ENCODE measurements at regions not wholly inside any gene's neighbourhood (a gene's known extent, or its start where the extent isn't known, plus 50 kb on each side); places are given as distances from the start of the nearest gene placed in this dataset.

DNA sequence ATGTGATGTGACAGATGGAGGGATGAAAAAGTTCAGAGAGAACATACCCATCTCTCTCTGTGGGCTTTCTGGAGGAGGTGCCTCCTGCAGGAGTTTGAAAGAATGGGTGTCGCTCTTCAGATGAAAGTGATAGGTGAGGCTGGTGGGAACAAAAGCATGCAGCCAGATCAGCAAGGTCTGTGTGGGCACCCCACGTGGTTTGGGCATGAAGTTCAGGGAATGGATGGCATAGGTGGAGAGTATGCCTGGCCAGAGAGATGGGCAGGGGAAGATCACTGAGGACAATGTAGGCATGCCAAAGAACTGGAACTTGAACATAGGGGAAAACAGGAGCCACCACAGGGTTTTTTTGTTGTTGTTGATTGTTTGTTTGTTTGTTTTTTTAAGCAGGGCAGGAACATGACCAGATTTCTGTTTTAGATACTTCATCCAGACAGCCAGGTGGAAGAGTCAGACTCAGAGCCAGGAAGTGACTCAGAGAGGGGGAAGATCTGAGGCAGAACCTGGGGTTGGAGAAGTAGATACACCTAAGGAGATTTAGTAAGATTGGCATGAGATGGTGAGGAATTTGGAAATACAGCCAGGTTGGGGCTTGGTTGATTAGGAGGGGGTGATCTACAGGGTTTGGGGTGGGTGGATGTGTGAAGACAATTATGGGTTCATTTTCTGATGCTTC lies 64.8 kb upstream of the CLSTN2 start:
- DNase-seq (ENCODE audit: low spot score): no peak

DNA sequence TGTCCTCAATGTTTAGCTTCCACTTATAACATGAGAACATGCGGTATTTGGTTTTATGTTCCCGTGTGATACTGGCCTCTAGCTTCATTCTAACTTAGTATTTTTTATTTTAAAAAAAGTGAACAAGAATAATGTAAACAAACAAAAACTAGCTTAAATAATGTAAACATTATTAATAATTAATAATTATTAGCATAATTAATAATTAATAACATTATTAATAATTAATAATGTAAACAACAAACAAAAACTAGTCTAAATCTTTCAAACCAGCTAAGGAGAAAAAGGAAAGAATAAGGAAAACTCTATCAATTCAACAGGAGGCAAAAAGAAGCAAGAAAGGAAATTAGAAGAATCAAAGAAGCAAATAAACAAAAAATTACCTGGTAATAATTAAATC lies 66.2 kb upstream of the CLSTN2 start:
- DNase-seq (ENCODE audit: low spot score): no peak

- no peak for DNase-seq (ENCODE audit: low spot score)
Observed at GRCh38 chr3:139848660-139849059, 86.3 kb upstream of the CLSTN2 start.

- DNase-seq (ENCODE audit: low spot score): no peak
Observed at GRCh38 chr3:139846729-139847128, 88.3 kb upstream of the CLSTN2 start.

DNA sequence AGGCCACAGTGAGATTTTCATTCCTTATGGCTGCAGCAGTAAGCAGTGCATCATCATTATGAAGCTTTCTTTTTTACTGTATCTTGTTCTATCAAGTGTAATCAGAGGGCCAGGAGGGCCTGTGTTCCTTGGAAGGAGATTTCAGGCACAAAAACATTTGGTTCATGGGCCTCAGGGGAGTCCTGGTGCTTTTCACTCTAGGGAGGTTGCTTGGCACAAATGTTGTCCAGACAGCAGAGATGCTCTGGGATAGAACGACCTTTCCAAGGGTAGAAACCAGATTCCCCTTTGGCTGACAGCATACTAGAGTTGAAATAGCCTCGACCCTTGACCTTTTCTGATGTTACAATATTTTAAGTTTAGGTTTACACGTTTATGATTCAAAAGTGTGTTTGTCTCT lies 95.3 kb upstream of the CLSTN2 start:
- DNase-seq (ENCODE audit: low spot score): no peak

GRCh38 chr3:139839014-139839413 lies 96.0 kb upstream of the CLSTN2 start:
- no peak for DNase-seq (ENCODE audit: low spot score)

DNA sequence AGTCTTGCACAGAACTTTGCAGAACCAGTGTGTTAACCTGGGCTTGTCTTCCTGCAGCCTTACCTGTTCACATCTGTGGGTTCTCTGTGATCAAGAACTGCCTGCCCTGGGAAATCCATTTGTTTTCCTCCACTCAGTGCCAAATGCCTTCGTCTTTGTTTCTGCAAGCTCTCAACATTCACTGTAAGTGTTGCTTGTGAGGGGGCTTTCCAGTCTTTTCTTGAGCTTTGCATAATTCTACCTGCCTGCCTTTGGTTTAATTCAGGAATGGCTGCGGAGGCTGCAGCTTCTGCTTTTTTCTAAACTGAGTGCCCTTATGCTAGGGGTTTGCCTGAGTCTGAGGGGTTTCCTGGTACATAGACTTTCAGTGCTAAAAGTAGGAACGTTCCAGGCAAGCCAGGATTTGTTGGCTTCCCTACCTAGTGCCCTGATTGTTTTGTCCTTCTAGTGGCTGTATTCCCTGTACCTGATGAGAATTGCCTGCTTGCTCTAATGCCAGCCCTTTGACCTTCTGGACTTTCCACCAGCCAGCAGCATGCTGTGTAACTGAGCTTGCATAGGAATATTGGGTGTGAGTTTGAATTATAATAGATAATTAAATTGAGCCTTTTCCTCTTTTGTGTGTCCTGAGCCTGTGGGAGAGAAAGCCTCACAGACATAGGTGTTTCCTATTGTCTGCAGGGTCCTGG lies 96.6 kb upstream of the CLSTN2 start:
- no peak for DNase-seq (ENCODE audit: low spot score)

GRCh38 chr3:139836698-139837464 lies 98.1 kb upstream of the CLSTN2 start:
- no peak for DNase-seq (ENCODE audit: low spot score)

DNA sequence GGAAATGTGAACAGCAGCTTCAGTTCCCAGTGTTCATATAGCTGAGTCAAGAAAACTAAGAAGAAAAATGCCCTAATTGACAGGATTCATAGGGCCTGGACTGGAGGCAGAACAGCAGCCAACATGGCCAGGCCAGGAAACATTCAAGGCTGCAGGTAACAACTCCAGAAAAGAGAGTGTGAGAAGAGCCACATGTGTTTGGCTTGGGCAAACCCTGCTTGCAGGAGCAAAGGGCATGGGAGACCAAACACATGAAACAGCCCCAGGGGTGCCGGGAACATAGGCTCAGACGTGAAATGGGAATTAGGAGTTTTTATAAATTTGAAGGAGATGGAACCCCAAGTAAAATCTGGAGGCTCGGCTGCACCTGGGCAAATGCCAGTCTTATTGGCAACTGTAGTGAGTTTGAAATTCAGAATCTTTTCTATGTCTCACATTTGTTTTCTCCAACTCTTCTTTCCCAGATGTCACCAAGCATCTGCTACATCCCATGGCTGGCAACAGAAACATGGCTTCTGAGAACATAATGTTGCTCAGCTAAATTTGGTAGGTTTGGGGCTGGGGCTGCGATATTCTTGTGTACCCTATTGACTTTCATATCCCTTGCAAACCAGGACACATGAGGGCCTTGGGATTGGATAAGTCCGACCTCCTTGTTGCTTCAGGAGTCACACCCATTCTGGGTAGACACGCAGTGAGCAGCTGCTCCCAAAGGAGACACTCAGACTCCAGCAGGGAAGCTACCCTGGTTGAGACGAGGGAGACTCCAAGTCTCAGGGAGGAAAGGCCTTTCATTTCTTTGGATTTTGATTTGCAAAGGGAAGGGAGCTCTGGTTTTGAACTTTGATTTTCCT lies 98.9 kb upstream of the CLSTN2 start:
- no peak for DNase-seq (ENCODE audit: low spot score)

- DNase-seq (ENCODE audit: low spot score): no peak
Observed at GRCh38 chr3:139832998-139833397, 102.0 kb upstream of the CLSTN2 start.

DNA sequence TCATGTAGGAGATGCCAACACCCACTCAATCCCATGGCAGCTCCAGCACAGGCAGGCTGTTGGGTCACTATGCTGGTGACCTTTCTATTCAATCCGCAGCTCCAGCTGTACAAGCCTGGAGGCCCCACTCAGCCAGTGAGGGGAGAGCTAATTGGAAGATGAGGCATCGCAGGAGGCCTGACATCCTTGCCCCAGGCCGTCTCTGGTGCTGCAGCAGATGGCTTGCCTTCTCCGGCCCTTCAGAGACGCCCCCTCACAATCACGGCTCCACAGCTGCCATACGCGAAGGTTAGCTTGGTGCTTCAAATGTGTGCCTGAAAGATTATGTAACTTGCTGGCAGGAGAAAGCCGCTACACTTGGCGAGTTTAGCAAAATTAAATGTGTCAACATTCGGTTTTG lies 104.2 kb upstream of the CLSTN2 start:
- no peak for DNase-seq (ENCODE audit: low spot score)

DNA sequence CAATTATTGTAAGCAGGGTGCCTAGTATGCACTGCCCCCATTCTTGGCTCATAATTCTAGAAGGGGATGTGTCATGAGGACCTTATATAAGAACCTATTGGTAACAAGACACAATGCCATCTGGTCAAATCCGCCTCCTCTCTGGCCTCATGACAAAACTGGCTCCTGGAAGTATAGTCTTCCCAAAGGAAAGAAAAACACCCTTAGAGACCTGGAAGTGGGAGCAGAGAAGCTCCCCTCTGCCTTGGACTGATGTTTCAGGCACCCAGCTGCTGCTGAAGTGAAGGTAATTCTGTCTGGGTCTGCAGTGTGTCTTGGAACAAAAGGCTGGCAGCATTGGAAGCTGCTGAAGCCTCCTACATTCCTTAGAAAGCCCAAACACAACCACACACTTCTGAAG lies 107.2 kb upstream of the CLSTN2 start:
- DNase-seq (ENCODE audit: low spot score): no peak

DNA sequence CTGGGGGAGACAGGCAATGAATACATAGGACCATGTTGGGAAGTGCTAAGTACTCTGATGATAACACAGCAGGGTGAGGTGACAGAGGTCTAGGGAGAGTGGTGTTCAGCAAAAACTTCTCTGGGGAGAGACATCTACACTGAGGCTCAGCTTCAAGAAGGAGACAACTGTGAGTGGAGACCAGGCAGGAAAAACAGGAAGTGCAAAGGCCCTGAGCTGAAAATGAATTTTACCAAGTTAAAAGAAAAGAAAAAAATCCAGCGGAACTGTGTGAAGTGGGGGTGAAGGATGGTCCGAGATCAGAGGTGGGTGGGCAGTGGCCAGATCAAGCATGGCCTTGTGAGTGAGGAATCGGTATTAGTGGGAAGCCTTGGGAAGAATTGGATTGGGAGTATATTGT lies 110.1 kb upstream of the CLSTN2 start:
- no peak for DNase-seq (ENCODE audit: low spot score)

- no peak for DNase-seq (ENCODE audit: low spot score)
Observed at GRCh38 chr3:139814646-139815045, 120.3 kb upstream of the CLSTN2 start.

- DNase-seq (ENCODE audit: low spot score): peak; percentile 17
Observed at GRCh38 chr3:139811331-139811730, 123.7 kb upstream of the CLSTN2 start.

DNA sequence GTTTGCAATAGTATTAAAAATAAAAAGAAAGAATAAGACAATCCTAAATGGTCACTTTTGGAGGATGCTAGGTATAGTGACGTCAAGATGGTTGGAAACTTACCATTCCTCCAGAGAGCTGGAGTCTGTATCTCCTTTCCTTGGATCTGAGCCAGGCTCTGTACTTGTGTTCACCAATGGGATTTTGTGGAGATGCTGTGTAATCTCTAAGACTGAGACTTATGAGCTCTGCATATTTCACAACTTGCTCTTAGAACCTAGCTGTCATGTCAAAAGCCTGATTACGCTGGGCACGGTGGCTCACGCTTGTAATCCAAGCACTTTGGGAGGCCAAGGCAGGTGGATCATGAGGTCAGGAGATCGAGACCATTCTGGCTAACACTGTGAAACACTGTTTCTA lies 126.8 kb upstream of the CLSTN2 start:
- no peak for DNase-seq (ENCODE audit: low spot score)

- DNase-seq (ENCODE audit: low spot score): no peak
Observed at GRCh38 chr3:139803294-139803693, 125.5 kb upstream of the NMNAT3 start.

DNA sequence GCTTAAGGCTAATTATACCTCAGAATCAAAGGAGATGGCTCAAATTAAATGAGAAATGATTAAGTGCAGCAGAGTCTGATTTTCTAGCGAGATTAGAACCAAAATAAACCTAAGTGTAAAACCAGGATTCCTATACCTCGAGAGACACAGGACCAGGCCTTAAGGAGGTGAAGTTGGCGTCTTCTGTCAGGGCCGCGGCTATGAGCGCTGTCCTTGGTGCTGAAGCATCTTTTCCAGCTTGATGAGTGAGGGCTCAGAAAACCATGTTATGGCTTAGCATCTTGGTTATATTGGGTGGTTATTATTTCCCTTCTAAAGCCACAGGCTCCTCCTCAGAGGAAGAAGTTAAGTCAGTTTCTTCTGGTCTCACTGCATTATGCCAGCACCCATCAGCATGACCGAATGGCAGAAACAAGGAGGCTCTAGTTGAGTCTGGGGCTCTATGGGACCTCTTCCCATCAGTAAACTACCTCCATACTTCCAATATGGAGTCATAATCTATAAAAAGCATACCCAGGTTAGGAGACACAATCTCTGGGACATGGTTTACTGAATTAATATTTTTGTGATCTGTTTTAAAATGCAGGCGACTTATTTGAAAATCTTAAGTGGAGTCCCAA lies 120.1 kb upstream of the NMNAT3 start:
- no peak for DNase-seq (ENCODE audit: low spot score)

GRCh38 chr3:139794469-139795265 lies 116.9 kb upstream of the NMNAT3 start:
- no peak for DNase-seq (ENCODE audit: low spot score)

DNA sequence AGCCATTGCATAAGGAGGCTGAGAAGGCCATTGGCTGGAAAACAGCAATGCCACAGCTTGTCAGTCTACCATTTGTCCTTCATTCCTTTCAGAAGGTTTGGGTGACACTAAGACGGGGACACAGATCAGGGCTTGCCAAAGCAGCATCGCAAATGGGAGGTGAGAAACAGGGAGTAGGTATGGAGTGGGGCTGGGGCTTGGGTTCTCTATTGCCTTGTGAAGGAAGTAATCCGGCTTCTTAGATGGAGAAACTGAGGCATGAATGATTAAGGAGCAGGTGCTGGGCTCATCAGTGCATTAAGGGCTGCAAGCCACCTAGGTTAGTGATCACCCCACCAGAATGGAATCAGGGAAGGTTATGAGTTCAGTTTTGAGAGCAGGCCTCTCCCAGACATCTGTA lies 115.6 kb upstream of the NMNAT3 start:
- DNase-seq (ENCODE audit: low spot score): no peak

- DNase-seq (ENCODE audit: low spot score): no peak
Observed at GRCh38 chr3:139780593-139780992, 102.8 kb upstream of the NMNAT3 start.
